ENCODE measurements at regions not wholly inside any gene's neighbourhood (a gene's known extent, or its start where the extent isn't known, plus 50 kb on each side); places are given as distances from the start of the nearest gene placed in this dataset.

DNA sequence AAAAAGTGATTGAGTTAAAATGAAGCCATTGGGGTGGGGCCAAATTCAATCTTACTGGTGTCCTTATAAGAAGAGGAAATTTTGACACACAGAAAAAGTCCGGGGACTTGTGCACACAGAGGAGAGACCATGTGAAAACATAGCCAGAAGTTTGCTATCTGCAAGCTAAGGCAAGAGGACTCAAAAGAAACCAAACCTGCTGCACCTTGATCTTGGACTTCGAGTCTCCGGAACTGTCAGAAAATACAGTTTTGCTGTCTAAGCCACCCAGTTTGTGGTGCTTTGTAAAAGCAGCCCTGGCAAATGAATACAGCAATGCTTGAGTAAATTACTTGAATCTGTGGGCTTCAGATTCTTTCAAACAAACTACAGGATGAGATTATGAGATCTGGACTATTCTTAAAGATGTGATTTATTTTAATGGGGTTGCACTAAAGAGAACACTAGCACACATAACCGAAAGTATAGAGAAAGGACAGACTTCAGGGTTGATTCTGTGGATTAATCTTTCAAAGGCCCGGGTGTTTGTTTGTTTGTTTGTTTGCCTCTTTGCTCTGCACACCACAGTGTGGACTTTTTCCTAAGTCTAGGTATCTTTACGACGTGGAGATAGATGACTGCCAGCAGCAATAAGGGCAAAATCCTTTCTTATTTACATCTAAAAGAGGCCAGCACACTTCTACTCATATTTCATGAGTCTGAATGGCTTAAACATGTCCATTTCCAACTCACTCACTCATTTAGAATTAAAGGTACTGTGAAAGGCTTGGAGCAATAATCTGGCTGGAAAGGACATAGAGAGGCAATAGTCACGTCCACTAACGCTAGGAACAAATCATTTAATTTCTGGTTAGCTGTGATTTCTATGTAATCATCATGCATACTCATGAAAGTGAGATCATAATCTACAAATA, 53.9 kb upstream of the SSR3 start:
- ChIA-PET POLR2A (no interaction called here), CTCF (no interaction called here)
- BruUV-seq (replicated peaks): no TSS peak

More for the DNA sequence above, 53.9 kb upstream of the SSR3 start:
- WGBS (ENCODE audit: insufficient coverage, insufficient replicate concordance, low lambda C conversion rate, missing lambda C conversion rate): 93% methylated on average over 9 of the region's 9 CpGs
- Histone ChIP-seq H3K79me2 (ENCODE audit: control insufficient read depth, insufficient read depth, low read length) (no peaks in the 10 kb centered on the region), H4K20me1 (ENCODE audit: control insufficient read depth, insufficient read depth) (no peaks in the 10 kb centered on the region), H3K4me1 (ENCODE audit: control insufficient read depth, insufficient read depth, low read length) (peaks cover 17% of the 10 kb centered on the region), H3K27me3 (replicated peaks in 1 of 2; ENCODE audit: control insufficient read depth in 2 of 2, insufficient read depth in 2 of 2, low read length in 1 of 2) (no peaks in the 10 kb centered on the region), H3K27ac (ENCODE audit: control insufficient read depth, insufficient read depth) (no peak overlapping the region), H3K36me3 (ENCODE audit: control insufficient read depth in 2 of 2, insufficient read depth in 2 of 2, low read length in 1 of 2) (no peaks in the 10 kb centered on the region; a peak in 1 of 4 replicates), H3K4me2 (ENCODE audit: control insufficient read depth, insufficient read depth) (no peak overlapping the region), H2AFZ (ENCODE audit: control insufficient read depth, low read depth, low read length) (no peak overlapping the region; the same call in 1 of the 2 replicates), H3K4me3 (no peak overlapping the region), H3K9me3 (replicated peaks; ENCODE audit: control insufficient read depth, insufficient read depth, low read length) (no peaks in the 10 kb centered on the region; the same call in 2 of the 3 replicates), H3K9ac (ENCODE audit: control insufficient read depth, insufficient read depth, low read length) (no peak overlapping the region)
- TF ChIP-seq TAF1 (IDR thresholded peaks at IDR 0.05; ENCODE audit: borderline replicate concordance, low read depth, low read length): no peak
- no peak for TF ChIP-seq TBL1XR1 (IDR thresholded peaks at IDR 0.05; ENCODE audit: low read depth, low read length)
- no peak for TF ChIP-seq POLR2AphosphoS2 (IDR thresholded peaks at IDR 0.05; ENCODE audit: low read depth, low read length)
- no peak for TF ChIP-seq CHD1 (IDR thresholded peaks at IDR 0.05; ENCODE audit: low read depth, low read length)
- TF ChIP-seq, protein P1, sequence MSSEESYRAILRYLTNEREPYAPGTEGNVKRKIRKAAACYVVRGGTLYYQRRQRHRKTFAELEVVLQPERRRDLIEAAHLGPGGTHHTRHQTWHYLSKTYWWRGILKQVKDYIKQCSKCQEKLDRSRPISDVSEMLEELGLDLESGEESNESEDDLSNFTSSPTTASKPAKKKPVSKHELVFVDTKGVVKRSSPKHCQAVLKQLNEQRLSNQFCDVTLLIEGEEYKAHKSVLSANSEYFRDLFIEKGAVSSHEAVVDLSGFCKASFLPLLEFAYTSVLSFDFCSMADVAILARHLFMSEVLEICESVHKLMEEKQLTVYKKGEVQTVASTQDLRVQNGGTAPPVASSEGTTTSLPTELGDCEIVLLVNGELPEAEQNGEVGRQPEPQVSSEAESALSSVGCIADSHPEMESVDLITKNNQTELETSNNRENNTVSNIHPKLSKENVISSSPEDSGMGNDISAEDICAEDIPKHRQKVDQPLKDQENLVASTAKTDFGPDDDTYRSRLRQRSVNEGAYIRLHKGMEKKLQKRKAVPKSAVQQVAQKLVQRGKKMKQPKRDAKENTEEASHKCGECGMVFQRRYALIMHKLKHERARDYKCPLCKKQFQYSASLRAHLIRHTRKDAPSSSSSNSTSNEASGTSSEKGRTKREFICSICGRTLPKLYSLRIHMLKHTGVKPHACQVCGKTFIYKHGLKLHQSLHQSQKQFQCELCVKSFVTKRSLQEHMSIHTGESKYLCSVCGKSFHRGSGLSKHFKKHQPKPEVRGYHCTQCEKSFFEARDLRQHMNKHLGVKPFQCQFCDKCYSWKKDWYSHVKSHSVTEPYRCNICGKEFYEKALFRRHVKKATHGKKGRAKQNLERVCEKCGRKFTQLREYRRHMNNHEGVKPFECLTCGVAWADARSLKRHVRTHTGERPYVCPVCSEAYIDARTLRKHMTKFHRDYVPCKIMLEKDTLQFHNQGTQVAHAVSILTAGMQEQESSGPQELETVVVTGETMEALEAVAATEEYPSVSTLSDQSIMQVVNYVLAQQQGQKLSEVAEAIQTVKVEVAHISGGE (CRISPR knock-in tag; IDR thresholded peaks at IDR 0.05): no peak
- TF ChIP-seq RB1 (IDR thresholded peaks at IDR 0.05; ENCODE audit: borderline replicate concordance): no peak
- TF ChIP-seq YBX1 (IDR thresholded peaks at IDR 0.05): no peak
- TF ChIP-seq IKZF1 (conservative IDR thresholded peaks at IDR 0.05): no peak
- no peak for TF ChIP-seq POLR2AphosphoS5 (IDR thresholded peaks at IDR 0.05; ENCODE audit: low read length)
- TF ChIP-seq CBX5 (IDR thresholded peaks at IDR 0.05; ENCODE audit: low read depth): no peak
- no peak for TF ChIP-seq NRF1 (conservative IDR thresholded peaks at IDR 0.05; ENCODE audit: low read depth, low read length)
- TF ChIP-seq ETV6 (conservative IDR thresholded peaks at IDR 0.05 in 1 of 2, IDR thresholded peaks at IDR 0.05 in 1 of 2; ENCODE audit: borderline replicate concordance in 1 of 2, low read depth in 1 of 2): no peak
- TF ChIP-seq, protein P2, sequence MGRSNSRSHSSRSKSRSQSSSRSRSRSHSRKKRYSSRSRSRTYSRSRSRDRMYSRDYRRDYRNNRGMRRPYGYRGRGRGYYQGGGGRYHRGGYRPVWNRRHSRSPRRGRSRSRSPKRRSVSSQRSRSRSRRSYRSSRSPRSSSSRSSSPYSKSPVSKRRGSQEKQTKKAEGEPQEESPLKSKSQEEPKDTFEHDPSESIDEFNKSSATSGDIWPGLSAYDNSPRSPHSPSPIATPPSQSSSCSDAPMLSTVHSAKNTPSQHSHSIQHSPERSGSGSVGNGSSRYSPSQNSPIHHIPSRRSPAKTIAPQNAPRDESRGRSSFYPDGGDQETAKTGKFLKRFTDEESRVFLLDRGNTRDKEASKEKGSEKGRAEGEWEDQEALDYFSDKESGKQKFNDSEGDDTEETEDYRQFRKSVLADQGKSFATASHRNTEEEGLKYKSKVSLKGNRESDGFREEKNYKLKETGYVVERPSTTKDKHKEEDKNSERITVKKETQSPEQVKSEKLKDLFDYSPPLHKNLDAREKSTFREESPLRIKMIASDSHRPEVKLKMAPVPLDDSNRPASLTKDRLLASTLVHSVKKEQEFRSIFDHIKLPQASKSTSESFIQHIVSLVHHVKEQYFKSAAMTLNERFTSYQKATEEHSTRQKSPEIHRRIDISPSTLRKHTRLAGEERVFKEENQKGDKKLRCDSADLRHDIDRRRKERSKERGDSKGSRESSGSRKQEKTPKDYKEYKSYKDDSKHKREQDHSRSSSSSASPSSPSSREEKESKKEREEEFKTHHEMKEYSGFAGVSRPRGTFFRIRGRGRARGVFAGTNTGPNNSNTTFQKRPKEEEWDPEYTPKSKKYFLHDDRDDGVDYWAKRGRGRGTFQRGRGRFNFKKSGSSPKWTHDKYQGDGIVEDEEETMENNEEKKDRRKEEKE (IDR thresholded peaks at IDR 0.05): no peak
- TF ChIP-seq, protein P3, sequence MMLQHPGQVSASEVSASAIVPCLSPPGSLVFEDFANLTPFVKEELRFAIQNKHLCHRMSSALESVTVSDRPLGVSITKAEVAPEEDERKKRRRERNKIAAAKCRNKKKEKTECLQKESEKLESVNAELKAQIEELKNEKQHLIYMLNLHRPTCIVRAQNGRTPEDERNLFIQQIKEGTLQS (IDR thresholded peaks at IDR 0.05; ENCODE audit: borderline replicate concordance, extremely low read depth, low read depth, low read length): no peak
- TF ChIP-seq NFYA (IDR thresholded peaks at IDR 0.05; ENCODE audit: borderline replicate concordance, low read depth, low read length): no peak
- TF ChIP-seq ZNF622 (IDR thresholded peaks at IDR 0.05): no peak
- TF ChIP-seq TCF7 (IDR thresholded peaks at IDR 0.05; ENCODE audit: borderline replicate concordance): no peak
- ChIA-PET RAD21 (ENCODE audit: unreplicated experiment) (no interaction called here), SMC1A (ENCODE audit: uncharacterized antibody, unreplicated experiment) (no interaction called here)
- ATAC-seq (no peak), DNase-seq (ENCODE audit: low read depth, low spot score) (no peak), FAIRE-seq (no peak)
- intact Hi-C loops (cut with micrococcal nuclease; ENCODE audit: unreplicated experiment): no loop called here
- in situ Hi-C loops (cut with MboI): no loop called here

All from GM12878 (cell line).